ENCODE measurements at regions not wholly inside any gene's neighbourhood (a gene's known extent, or its start where the extent isn't known, plus 50 kb on each side); places are given as distances from the start of the nearest gene placed in this dataset.

GRCh38 chr12:92025462-92026207 lies 120.0 kb downstream of the BTG1 start:
- TF ChIP-seq CTCF (IDR thresholded peaks at IDR 0.05; ENCODE audit: borderline replicate concordance, extremely low read depth, low read length, poor library complexity, severe bottlenecking) (no peak), EZH2 (IDR thresholded peaks at IDR 0.05; ENCODE audit: borderline replicate concordance, low read depth, low read length, severe bottlenecking) (no peak)
